Mesenchymal stem cell (in vitro differentiated cells and primary cell): ENCODE measurements at regions not wholly inside any gene's neighbourhood (a gene's known extent, or its start where the extent isn't known, plus 50 kb on each side); places are given as distances from the start of the nearest gene placed in this dataset.

Source experiments
- DNase-seq: peaks from one replicate; pipeline ENCODE4 v3.0.0-alpha.2; 2013
- H2AFZ ChIP-seq: one replicate; pipeline ENCODE4 v1.6.1; 2013; ENCODE audit warnings: low read depth, mild to moderate bottlenecking, control low read depth, inconsistent platforms, low read length, moderate library complexity
- H2AK5ac ChIP-seq: 2 replicates; pipeline ENCODE4 v1.6.1; 2013; ENCODE audit warnings: low read length, moderate library complexity, mild to moderate bottlenecking, inconsistent platforms; ENCODE audit not compliant: severe bottlenecking
- H2BK120ac ChIP-seq: one replicate; pipeline ENCODE4 v1.6.1; 2013; ENCODE audit warnings: low read depth, mild to moderate bottlenecking, inconsistent platforms, low read length, moderate library complexity
- H2BK12ac ChIP-seq, 2 experiments: one replicate each; pipeline ENCODE4 v1.6.1; 2013; ENCODE audit warnings: inconsistent platforms in 2 of 2, low read length in 2 of 2, mild to moderate bottlenecking in 2 of 2, moderate library complexity in 2 of 2, control low read depth in 1 of 2
- H2BK15ac ChIP-seq: one replicate; pipeline ENCODE4 v1.6.1; 2013; ENCODE audit warnings: mild to moderate bottlenecking, low read depth, inconsistent platforms; ENCODE audit not compliant: poor library complexity, severe bottlenecking
- H2BK5ac ChIP-seq: 2 replicates; pipeline ENCODE4 v1.6.1; 2013; ENCODE audit warnings: low read depth, mild to moderate bottlenecking, low read length, control low read depth, inconsistent platforms; ENCODE audit not compliant: poor library complexity, severe bottlenecking
- H3K14ac ChIP-seq, 2 experiments: one replicate each; pipeline ENCODE4 v1.6.1; 2013; ENCODE audit warnings: inconsistent platforms in 2 of 2, low read length in 2 of 2, control low read depth in 1 of 2, mild to moderate bottlenecking in 1 of 2, moderate library complexity in 1 of 2
- H3K18ac ChIP-seq, 2 experiments: one replicate each; pipeline ENCODE4 v1.6.1; 2013; ENCODE audit warnings: inconsistent platforms in 2 of 2, low read length in 2 of 2, control low read depth in 1 of 2, low read depth in 1 of 2, mild to moderate bottlenecking in 1 of 2
- H3K23ac ChIP-seq, 2 experiments: one replicate each; pipeline ENCODE4 v1.6.1; 2013; ENCODE audit warnings: inconsistent platforms in 2 of 2, low read length in 2 of 2, mild to moderate bottlenecking in 2 of 2, moderate library complexity in 2 of 2, control low read depth in 1 of 2
- H3K27ac ChIP-seq: 2 replicates; pipeline ENCODE4 v1.5.1; 2013; ENCODE audit warnings: mild to moderate bottlenecking, moderate library complexity, low read length, control low read depth, inconsistent platforms; ENCODE audit not compliant: poor library complexity, severe bottlenecking
- H3K27me3 ChIP-seq, 2 experiments: 2 replicates each; pipeline versions ENCODE4 v1.6.1 to v1.7.0; 2013; ENCODE audit warnings: low read length in 2 of 2, mild to moderate bottlenecking in 2 of 2, moderate library complexity in 2 of 2, control low read depth in 1 of 2, inconsistent platforms in 1 of 2; ENCODE audit not compliant: control insufficient read depth in 1 of 2, insufficient read depth in 1 of 2
- H3K36me3 ChIP-seq, 2 experiments: 2 replicates each; pipeline versions ENCODE4 v1.6.1 to v1.7.0; 2013; ENCODE audit warnings: low read length in 2 of 2, control low read depth in 1 of 2, inconsistent platforms in 1 of 2, low read depth in 1 of 2, mild to moderate bottlenecking in 1 of 2; ENCODE audit not compliant: insufficient read depth in 2 of 2, control insufficient read depth in 1 of 2
- H3K4ac ChIP-seq, 2 experiments: one replicate each; pipeline ENCODE4 v1.6.1; 2013; ENCODE audit warnings: inconsistent platforms in 2 of 2, low read length in 2 of 2, mild to moderate bottlenecking in 2 of 2, moderate library complexity in 2 of 2, control low read depth in 1 of 2, low read depth in 1 of 2
- H3K4me1 ChIP-seq: 2 replicates; pipeline ENCODE4 v1.6.1; 2013; ENCODE audit warnings: low read depth, low read length, control low read depth; ENCODE audit not compliant: control insufficient read depth, insufficient read depth
- H3K4me2 ChIP-seq: 2 replicates; pipeline ENCODE4 v1.6.1; 2013; ENCODE audit warnings: low read length, mild to moderate bottlenecking, inconsistent platforms; ENCODE audit not compliant: poor library complexity, severe bottlenecking
- H3K4me3 ChIP-seq, 2 experiments: 2 replicates each; pipeline versions ENCODE4 v1.5.1 to v1.7.0; 2013; ENCODE audit warnings: low read length in 2 of 2, mild to moderate bottlenecking in 2 of 2, control low read depth in 1 of 2, low read depth in 1 of 2; ENCODE audit not compliant: insufficient read depth in 1 of 2
- H3K79me1 ChIP-seq: replicated peaks from 2 replicates; pipeline ENCODE4 v1.6.1; 2013; ENCODE audit warnings: mild to moderate bottlenecking, control low read depth, low read length, inconsistent platforms; ENCODE audit not compliant: poor library complexity, severe bottlenecking
- H3K9ac ChIP-seq: 2 replicates; pipeline ENCODE4 v1.7.0; 2013; ENCODE audit warnings: mild to moderate bottlenecking, low read length, moderate library complexity
- H3K9me3 ChIP-seq: 2 replicates; pipeline ENCODE4 v1.7.0; 2013; ENCODE audit warnings: mild to moderate bottlenecking, low read length; ENCODE audit not compliant: control insufficient read depth
- H4K8ac ChIP-seq: one replicate; pipeline ENCODE4 v1.6.1; 2013; ENCODE audit warnings: inconsistent platforms, mild to moderate bottlenecking, low read length, moderate library complexity
- H4K91ac ChIP-seq: one replicate; pipeline ENCODE4 v1.6.1; 2013; ENCODE audit warnings: mild to moderate bottlenecking, low read length, inconsistent platforms
- WGBS: methylation state at CpG from one replicate; pipeline ENCODE4 v1.1.7; 2013; ENCODE audit warnings: mixed read lengths; 5-methylcytosine and 5-hydroxymethylcytosine counted together

GRCh38 chr6:50970908-50971307 is 152.2 kb downstream of the TFAP2B start:
- peaks cover 2% of the 10 kb centered on the region for H3K4me1 ChIP-seq
- no peak overlapping the region for H2BK12ac ChIP-seq
- no peaks in the 10 kb centered on the region for H3K36me3 ChIP-seq
- DNase-seq, result no peak
- no peak overlapping the region for H2AFZ ChIP-seq
- no peak overlapping the region for H3K4ac ChIP-seq
- no peak overlapping the region for H3K27ac ChIP-seq
- no peak overlapping the region for H3K14ac ChIP-seq
- no peak overlapping the region for H3K18ac ChIP-seq
- H3K27me3 ChIP-seq, result no peaks in the 10 kb centered on the region
- no peak overlapping the region for H2BK120ac ChIP-seq
- no CpG with 5 or more reads among the region's 1 CpG for WGBS
- no peak overlapping the region for H3K23ac ChIP-seq
- no peak overlapping the region for H2BK15ac ChIP-seq
- no peak overlapping the region for H3K4me3 ChIP-seq
- H3K9me3 ChIP-seq, result no peaks in the 10 kb centered on the region
- H4K8ac ChIP-seq, result no peak overlapping the region
- no peak overlapping the region for H3K9ac ChIP-seq
- no peaks in the 10 kb centered on the region for H3K79me1 ChIP-seq
- no peak overlapping the region for H2AK5ac ChIP-seq
- H4K91ac ChIP-seq, result no peak overlapping the region
- no peak overlapping the region for H2BK5ac ChIP-seq
- no peak overlapping the region for H3K4me2 ChIP-seq

GRCh38 chr6:50973464-50973863 is 154.8 kb downstream of the TFAP2B start:
- Histone ChIP-seq H2BK12ac (no peak overlapping the region), H4K91ac (no peak overlapping the region), H2BK5ac (no peak overlapping the region), H3K4me2 (no peak overlapping the region), H3K36me3 (no peaks in the 10 kb centered on the region), H2BK120ac (no peak overlapping the region), H3K23ac (no peak overlapping the region), H3K9me3 (no peaks in the 10 kb centered on the region), H2AK5ac (no peak overlapping the region), H3K79me1 (no peaks in the 10 kb centered on the region), H3K27me3 (no peaks in the 10 kb centered on the region), H2AFZ (no peak overlapping the region), H3K14ac (no peak overlapping the region), H4K8ac (no peak overlapping the region), H3K9ac (no peak overlapping the region), H3K27ac (no peak overlapping the region), H3K4ac (no peak overlapping the region), H3K18ac (no peak overlapping the region), H3K4me3 (no peak overlapping the region), H3K4me1 (peaks cover 2% of the 10 kb centered on the region), H2BK15ac (no peak overlapping the region)
- no peak for DNase-seq
- 77% methylated on average over 1 of the region's 2 CpGs for WGBS

- Histone ChIP-seq H2BK5ac (no peak overlapping the region), H3K14ac (no peak overlapping the region), H3K27ac (no peak overlapping the region), H4K8ac (no peak overlapping the region), H3K4me2 (no peak overlapping the region), H3K27me3 (no peaks in the 10 kb centered on the region), H4K91ac (no peak overlapping the region), H3K79me1 (no peaks in the 10 kb centered on the region), H3K18ac (no peak overlapping the region), H3K9ac (no peak overlapping the region), H2BK120ac (no peak overlapping the region), H3K23ac (no peak overlapping the region), H3K4me3 (no peak overlapping the region), H3K36me3 (no peaks in the 10 kb centered on the region), H3K4me1 (peaks cover 2% of the 10 kb centered on the region), H3K4ac (no peak overlapping the region), H2AK5ac (no peak overlapping the region), H2AFZ (no peak overlapping the region), H2BK15ac (no peak overlapping the region), H3K9me3 (no peaks in the 10 kb centered on the region), H2BK12ac (no peak overlapping the region)
- 67% methylated on average over 2 of the region's 3 CpGs for WGBS
- no peak for DNase-seq
These were observed 155.6 kb downstream of the TFAP2B start for GRCh38 chr6:50974319-50974718.

GRCh38 chr6:50975216-50975615 is 156.5 kb downstream of the TFAP2B start:
- Histone ChIP-seq H2BK120ac (no peak overlapping the region), H3K9ac (no peak overlapping the region), H2BK12ac (no peak overlapping the region), H3K4me2 (no peak overlapping the region), H3K23ac (no peak overlapping the region), H2BK5ac (no peak overlapping the region), H4K8ac (no peak overlapping the region), H4K91ac (no peak overlapping the region), H3K79me1 (no peaks in the 10 kb centered on the region), H2AFZ (no peak overlapping the region), H3K27ac (no peak overlapping the region), H2BK15ac (no peak overlapping the region), H3K36me3 (no peaks in the 10 kb centered on the region), H3K4me1 (no peaks in the 10 kb centered on the region), H3K18ac (no peak overlapping the region), H3K27me3 (no peaks in the 10 kb centered on the region), H3K4ac (no peak overlapping the region), H2AK5ac (no peak overlapping the region), H3K14ac (no peak overlapping the region), H3K4me3 (no peak overlapping the region), H3K9me3 (no peaks in the 10 kb centered on the region)
- no peak for DNase-seq
- no CpG with 5 or more reads among the region's 2 CpGs for WGBS
